H7 (cell line): ENCODE measurements at regions not wholly inside any gene's neighbourhood (a gene's known extent, or its start where the extent isn't known, plus 50 kb on each side); places are given as distances from the start of the nearest gene placed in this dataset.

Experiments
- DNase-seq: peaks from one replicate; pipeline ENCODE4 v3.0.0; 2012
- H3K27me3 ChIP-seq: 2 replicates; pipeline ENCODE4 v1.6.0; 2011; ENCODE audit warnings: mild to moderate bottlenecking, low read length; ENCODE audit not compliant: control insufficient read depth, insufficient read depth
- H3K36me3 ChIP-seq: replicated peaks from 2 replicates; pipeline ENCODE4 v1.5.1; 2011; ENCODE audit warnings: low read length; ENCODE audit not compliant: control insufficient read depth, insufficient read depth
- H3K4me3 ChIP-seq: 2 replicates; pipeline ENCODE4 v1.5.1; 2011; ENCODE audit warnings: low read depth, mild to moderate bottlenecking, control low read depth, low read length, moderate library complexity; ENCODE audit not compliant: insufficient read depth

DNA sequence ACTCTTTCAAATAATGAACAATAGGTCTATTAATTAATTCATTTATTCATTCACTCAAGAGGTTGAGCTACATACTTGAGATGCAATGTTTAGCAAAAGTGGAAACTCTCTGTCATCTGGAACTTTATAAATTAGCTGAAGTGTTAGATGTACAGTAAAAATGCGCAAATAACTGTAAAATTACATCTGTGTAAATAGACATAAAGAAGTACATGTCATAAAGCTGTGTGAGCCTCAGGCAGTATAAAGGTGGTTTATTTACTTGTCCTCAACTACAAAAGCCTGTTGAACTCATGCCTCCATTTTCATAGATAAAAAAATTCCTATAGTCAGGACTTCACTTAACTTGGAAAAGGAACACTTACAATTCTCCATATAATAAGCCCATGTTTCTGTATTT, 343.1 kb downstream of the CDH11 start:
- Histone ChIP-seq H3K36me3 (no peaks in the 10 kb centered on the region), H3K27me3 (no peaks in the 10 kb centered on the region), H3K4me3 (no peak overlapping the region)
- no peak for DNase-seq

DNA sequence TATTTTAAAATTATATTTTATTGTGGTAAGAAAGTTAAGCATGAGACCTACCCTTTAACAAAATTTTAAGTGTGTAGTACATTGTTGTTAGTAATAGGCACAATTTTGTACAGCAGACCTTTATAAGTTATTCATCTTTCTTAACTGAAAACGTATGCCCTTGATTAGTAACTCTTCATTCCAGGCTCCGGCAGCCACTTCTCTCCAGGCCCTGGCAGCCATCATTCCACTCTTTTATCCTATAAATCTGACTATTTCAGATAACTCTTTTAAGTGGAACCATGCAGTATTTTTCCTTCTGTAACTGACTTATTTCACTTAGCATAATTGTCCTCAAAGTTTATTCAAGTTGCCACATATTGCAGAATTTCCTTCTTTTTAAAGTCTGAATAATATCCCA, 348.2 kb downstream of the CDH11 start:
- H3K4me3 ChIP-seq = no peak overlapping the region
- H3K27me3 ChIP-seq = no peaks in the 10 kb centered on the region
- DNase-seq = no peak
- H3K36me3 ChIP-seq = no peaks in the 10 kb centered on the region

DNA sequence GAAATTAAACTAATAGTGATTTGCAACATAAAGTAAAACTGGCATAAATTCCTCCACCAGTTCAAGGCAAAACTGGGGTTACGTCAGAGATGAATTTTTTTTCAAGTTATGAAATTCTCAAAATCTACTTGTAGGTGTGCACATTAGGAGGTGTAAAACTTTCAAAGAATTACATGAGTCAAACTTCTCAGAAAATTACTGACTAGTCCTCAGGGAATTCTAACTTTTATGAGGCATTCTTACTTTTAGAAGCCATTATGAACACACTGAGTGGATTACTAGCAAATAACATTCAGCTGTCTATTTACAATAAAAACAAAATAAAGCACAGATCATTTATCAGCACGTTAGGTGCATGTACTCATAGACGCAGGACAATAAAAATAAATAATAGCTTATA, 348.7 kb downstream of the CDH11 start:
- no peaks in the 10 kb centered on the region for H3K36me3 ChIP-seq
- no peak for DNase-seq
- no peaks in the 10 kb centered on the region for H3K27me3 ChIP-seq
- no peak overlapping the region for H3K4me3 ChIP-seq

DNA sequence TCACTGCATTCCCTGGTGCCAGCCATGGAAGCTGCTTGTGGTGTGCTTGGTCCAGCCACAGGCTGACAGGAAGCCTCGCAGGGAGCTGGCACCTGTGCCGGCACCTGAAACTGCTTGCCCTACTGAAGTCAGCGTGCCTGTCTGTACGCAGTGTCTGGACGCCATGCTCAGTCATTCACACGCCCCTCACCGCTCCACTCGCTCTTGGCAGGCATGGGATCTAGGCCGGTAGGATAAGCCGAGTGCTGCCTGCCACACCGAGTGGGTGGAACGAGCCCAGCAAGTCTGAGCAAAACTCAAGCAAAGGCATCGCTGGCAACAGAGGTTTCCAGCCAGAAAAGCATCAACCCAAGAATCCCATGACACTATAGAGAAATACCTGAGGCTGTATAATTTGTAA, 350.6 kb downstream of the CDH11 start:
- Histone ChIP-seq H3K27me3 (no peaks in the 10 kb centered on the region), H3K4me3 (no peak overlapping the region), H3K36me3 (no peaks in the 10 kb centered on the region)
- no peak for DNase-seq

DNA sequence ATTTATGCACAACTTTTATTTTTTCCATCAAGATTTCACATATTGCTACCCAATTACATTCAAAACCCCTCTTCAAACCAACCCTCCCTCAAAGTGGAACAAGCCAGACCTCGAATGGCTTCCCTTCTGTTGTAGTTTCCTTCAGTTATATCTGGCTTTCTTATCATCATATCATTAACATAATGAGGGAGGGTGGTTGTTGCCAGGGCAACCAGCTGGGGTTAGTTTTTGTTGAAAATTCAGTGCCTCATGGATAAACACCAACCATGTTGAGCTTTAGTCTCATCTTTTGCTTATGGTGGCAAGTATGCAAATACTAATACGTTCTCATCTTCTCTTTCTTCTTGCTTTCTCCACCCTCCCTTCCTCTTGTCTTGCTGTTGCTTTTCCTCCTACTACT, 359.7 kb downstream of the CDH11 start:
- Histone ChIP-seq H3K27me3 (no peaks in the 10 kb centered on the region), H3K36me3 (no peaks in the 10 kb centered on the region), H3K4me3 (no peak overlapping the region)
- no peak for DNase-seq

DNA sequence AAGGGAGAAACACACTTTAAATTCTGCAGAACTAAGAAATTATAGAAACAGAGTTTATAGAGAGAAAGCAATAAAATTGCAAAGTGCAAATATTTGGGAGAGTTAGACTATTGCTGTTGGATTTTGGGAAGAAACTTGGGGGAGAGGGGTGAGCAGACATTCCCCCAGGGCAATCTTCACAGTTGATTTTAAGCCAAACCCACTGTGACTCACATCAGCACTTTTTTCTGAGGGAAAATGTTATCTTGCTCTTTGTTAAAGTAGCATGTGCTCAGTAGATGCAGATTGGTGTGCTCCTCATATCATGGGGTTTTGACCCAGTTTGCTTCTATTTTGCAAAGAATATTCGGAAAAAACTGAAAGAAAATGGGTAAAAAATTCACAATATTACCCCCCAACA, 367.6 kb downstream of the CDH11 start:
- Histone ChIP-seq H3K36me3 (no peaks in the 10 kb centered on the region), H3K4me3 (no peak overlapping the region), H3K27me3 (no peaks in the 10 kb centered on the region)
- no peak for DNase-seq

DNA sequence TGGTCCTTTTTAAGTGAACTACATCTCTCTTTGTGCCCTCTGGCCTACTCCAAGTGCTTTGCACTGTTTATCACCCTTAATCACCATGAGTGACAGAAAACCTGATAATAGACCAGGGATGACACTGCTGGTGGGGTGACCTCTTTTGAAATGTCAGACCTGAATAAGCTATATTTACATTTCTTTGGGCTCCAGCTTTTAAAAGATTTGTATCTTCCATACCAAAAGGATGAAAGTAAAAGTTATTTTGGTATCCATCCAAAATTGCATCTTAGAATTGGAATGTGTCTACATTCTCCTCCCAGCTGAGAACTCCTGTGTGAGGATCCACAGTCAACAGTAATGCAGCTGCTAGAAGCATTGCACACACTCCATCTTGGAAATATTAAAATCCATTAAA, 370.0 kb downstream of the CDH11 start:
- no peak for DNase-seq

DNA sequence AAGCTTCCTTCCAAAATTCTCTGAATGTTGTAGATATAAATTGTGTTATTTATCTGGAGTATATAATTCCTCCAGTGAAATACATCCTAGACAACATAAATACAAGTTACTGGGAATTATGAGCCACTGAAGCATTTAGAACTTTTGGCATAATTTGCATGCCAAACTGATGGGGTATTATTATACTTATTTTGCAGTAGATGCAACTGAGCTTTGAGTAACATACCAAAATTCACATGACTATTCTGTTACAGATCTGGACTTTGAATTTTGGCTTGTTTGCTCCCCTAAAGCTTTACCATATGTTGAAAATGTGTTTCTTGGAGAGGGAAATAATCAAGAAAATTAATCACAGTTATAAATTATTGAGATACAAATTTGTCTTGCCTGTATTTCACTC, 372.5 kb downstream of the CDH11 start:
- no peak overlapping the region for H3K4me3 ChIP-seq
- no peaks in the 10 kb centered on the region for H3K36me3 ChIP-seq
- no peaks in the 10 kb centered on the region for H3K27me3 ChIP-seq
- DNase-seq = no peak

More for the DNA sequence above, 370.0 kb downstream of the CDH11 start:
- Histone ChIP-seq H3K4me3 (no peak overlapping the region), H3K36me3 (no peaks in the 10 kb centered on the region), H3K27me3 (no peaks in the 10 kb centered on the region)

DNA sequence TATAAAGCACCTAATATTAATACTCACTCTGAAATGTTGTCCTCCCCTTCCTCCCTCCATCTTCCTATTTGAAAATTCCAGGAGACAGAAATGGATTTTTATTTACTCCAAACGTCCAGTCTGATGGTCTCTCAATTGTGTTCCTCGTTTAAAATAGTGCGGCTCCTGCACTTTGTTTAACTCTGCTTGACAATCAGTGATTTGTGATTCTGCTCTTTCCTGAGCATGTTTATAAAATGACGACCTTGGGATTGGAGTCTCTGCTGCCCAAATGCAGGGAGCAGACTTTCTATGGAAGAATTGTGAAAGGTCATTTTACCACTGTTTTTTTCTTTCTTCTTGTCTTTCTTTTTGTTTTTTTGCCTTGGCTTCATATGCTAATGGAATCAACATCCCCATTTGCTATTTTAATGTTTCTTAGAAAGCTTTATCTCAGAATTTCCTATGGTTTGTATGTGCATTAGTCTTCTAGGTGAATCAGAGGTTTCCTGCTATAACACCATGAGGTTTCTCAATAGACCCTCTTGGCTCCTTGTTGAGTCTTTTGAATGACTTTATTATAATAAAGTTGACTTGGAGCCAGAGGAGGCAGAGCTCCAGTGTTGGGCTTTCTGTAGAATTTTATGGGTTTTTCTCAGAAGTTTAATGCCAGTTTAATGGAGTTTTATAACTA, 376.5 kb downstream of the CDH11 start:
- DNase-seq = no peak

DNA sequence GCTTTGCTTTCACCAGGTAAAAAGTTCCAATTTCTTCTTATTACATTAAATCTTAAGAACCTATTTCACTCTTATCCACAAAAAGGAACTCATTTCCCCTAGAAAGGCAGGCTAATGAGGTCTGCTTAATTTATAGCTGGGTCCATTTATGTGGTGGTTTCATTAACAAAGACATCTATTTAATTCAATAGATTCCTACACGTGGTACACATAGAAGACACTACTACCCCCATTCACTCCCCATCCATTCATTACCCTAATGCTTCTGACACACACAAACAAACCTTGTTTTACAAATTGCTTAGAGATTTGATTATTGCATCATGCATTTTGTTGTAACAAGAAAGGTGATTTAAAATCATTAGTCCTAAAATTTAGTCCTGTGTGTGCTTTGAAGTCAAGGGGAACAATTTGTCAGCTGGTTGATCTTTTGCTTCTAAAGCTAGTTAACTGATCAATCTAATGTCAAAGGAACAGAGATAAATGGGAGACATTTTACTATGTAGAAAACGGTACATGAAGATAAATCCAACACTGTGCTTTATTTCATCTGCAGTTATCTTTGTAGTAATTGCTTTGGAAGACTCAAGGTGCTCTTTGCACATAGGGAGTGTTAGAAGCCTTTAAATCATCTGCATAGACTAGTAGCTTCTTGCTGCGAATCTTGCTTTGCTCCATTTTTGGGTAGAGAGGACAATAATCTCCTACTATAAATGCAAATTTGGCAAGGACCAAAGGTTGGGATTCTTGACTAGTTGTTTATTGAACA, 379.2 kb downstream of the CDH11 start:
- DNase-seq = no peak
- Histone ChIP-seq H3K27me3 (no peaks in the 10 kb centered on the region), H3K4me3 (no peak overlapping the region), H3K36me3 (no peaks in the 10 kb centered on the region)

More for the DNA sequence above, 376.5 kb downstream of the CDH11 start:
- Histone ChIP-seq H3K36me3 (no peaks in the 10 kb centered on the region), H3K4me3 (no peak overlapping the region), H3K27me3 (no peaks in the 10 kb centered on the region)

DNA sequence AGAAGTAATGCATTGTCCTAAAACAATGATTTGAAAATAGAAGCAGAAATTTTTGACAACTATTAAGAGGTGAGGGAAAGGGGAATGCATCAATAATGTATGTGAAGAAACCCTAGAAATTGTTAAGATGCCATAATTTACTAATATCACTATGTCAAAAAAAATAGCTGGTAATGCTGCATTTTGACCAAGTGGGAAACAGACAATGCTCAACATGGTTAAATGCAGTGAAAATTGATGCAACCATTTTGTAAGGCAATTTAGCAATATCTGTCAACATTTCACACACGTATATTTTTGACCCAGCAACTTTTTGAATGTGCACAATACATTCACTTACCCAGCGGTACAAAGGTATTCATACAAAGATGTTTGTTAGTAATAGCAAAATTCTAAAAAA, 381.6 kb downstream of the CDH11 start:
- Histone ChIP-seq H3K27me3 (no peaks in the 10 kb centered on the region), H3K36me3 (no peaks in the 10 kb centered on the region), H3K4me3 (no peak overlapping the region)
- no peak for DNase-seq

DNA sequence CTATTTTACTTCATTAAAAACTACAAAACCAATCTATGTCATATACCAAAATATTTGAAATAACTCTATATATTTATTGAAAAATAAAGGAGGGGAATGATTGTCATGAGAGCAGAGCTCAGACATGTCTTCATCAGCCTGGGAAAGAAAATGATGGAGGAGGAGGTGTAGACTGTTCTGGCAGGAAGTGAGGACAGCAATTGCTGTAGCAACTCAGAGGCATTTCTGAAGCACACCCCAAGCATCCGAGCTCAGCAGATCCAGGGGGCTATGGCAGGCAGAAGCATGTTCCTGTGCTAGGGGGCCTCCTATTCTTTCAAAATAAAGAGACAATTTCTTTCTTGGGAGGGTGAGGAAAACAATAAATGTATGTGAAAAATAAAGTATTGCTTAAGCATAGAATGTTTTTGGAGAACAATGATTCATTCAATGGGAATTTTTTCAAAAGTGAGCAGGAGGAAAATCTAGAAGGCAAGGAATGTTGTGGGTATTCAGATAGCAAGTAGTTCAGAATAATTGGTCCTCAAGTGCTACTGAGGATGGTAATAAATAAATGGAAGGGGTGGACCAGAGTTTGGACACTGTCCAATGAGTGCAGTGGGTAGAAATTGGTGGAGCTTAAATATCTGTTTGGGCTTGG, 383.4 kb downstream of the CDH11 start:
- H3K4me3 ChIP-seq = no peak overlapping the region
- no peaks in the 10 kb centered on the region for H3K27me3 ChIP-seq
- DNase-seq = no peak
- H3K36me3 ChIP-seq = no peaks in the 10 kb centered on the region

DNA sequence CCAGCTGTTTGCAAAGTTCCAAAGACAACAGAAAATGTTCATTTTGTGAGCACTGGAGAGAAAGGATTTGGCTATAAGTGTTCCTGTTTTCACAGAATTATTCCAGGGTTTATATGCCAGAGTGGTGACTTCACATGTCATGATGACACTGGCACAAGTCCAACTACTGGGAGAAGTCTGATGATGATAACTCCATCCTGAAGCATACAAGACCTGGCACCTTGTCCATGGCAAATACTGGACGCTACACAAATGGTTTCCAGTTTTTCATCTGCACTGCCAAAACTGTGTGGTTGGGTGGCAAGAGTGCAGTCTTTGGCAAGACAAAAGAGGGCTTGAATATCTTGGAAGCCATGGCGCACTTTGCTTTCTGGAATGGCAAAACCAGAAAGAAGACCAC, 385.0 kb downstream of the CDH11 start:
- Histone ChIP-seq H3K4me3 (no peak overlapping the region), H3K36me3 (no peaks in the 10 kb centered on the region), H3K27me3 (no peaks in the 10 kb centered on the region)
- no peak for DNase-seq

DNA sequence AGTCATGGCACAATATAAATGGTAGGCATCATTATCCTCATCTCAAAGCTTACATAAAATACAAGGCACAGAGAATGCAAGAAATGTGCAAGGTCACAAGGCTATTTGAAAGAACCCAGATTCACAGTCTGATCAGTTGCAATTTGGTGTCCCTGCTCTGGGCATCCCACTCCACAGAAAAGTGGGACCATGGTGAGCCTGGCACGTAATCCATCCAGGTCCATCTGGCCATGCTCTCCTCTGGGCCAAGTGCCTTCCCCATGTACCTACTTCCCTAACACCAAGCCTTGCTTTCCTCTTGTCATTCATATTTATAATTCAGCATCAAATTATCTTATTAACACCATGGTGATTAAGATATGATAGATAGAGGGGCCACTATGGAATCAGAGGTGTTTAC, 390.0 kb downstream of the CDH11 start:
- Histone ChIP-seq H3K4me3 (no peak overlapping the region), H3K36me3 (no peaks in the 10 kb centered on the region), H3K27me3 (no peaks in the 10 kb centered on the region)
- DNase-seq = no peak

DNA sequence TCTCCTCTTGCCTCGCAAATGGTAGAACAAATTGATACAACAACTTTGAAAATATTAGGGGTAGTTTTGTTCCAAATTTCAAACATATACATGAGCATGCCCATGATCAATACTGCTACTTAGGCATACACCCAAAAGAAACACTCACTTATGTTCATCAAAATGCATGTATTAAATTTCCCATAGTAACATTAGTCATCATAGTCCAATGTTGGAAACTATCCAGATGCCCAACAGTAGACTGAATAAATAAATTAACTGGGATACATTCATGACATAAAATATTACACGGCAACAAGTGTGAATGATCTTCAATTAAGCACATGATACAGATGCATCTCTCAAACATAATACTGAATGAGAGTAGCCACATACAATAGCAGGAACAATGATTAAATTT, 391.6 kb downstream of the CDH11 start:
- H3K36me3 ChIP-seq = no peaks in the 10 kb centered on the region
- H3K4me3 ChIP-seq = no peak overlapping the region
- H3K27me3 ChIP-seq = no peaks in the 10 kb centered on the region
- no peak for DNase-seq
